CD1c-positive myeloid dendritic cell (primary cell): ENCODE measurements at regions not wholly inside any gene's neighbourhood (a gene's known extent, or its start where the extent isn't known, plus 50 kb on each side); places are given as distances from the start of the nearest gene placed in this dataset.
"Not testable (repeated sequence)": the region's sequence is repeated elsewhere in the genome, so short reads cannot be mapped to it uniquely, and the experiment has no call there.

Experiments
- DNase-seq: peaks from one replicate; pipeline ENCODE4 v3.0.0-alpha.2; 2016; ENCODE audit errors: extremely low spot score

GRCh38 chr2:35819033-35819432, 536.5 kb upstream of the CRIM1 start:
- no peak for DNase-seq

- not testable (repeated sequence) for DNase-seq
These were observed 537.2 kb upstream of the CRIM1 start for GRCh38 chr2:35818359-35818758.

GRCh38 chr2:35814597-35814996, 541.0 kb upstream of the CRIM1 start:
- not testable (repeated sequence) for DNase-seq

GRCh38 chr2:35803126-35803525, 552.5 kb upstream of the CRIM1 start:
- DNase-seq, result no peak

GRCh38 chr2:35794796-35795450, 560.7 kb upstream of the CRIM1 start:
- no peak for DNase-seq

- no peak for DNase-seq
These were observed 565.3 kb upstream of the CRIM1 start for GRCh38 chr2:35790292-35790691.

- no peak for DNase-seq
These were observed 567.0 kb upstream of the CRIM1 start for GRCh38 chr2:35788543-35788942.

GRCh38 chr2:35787302-35788031, 568.1 kb upstream of the CRIM1 start:
- no peak for DNase-seq

GRCh38 chr2:35785564-35785963, 570.0 kb upstream of the CRIM1 start:
- DNase-seq, result no peak

- no peak for DNase-seq
These were observed 570.8 kb upstream of the CRIM1 start for GRCh38 chr2:35784777-35785176.

GRCh38 chr2:35783723-35784122, 571.9 kb upstream of the CRIM1 start:
- DNase-seq, result no peak

GRCh38 chr2:35741556-35741955, 614.0 kb upstream of the CRIM1 start:
- DNase-seq, result no peak

- no peak for DNase-seq
These were observed 623.9 kb upstream of the CRIM1 start for GRCh38 chr2:35731674-35732073.

- no peak for DNase-seq
These were observed 640.7 kb upstream of the CRIM1 start for GRCh38 chr2:35714883-35715282.

- no peak for DNase-seq
These were observed 647.1 kb upstream of the CRIM1 start for GRCh38 chr2:35708411-35708923.

- DNase-seq, result no peak
These were observed 667.3 kb upstream of the CRIM1 start for GRCh38 chr2:35688309-35688708.

GRCh38 chr2:35651688-35652323, 703.8 kb upstream of the CRIM1 start:
- no peak for DNase-seq

- no peak for DNase-seq
These were observed 740.9 kb upstream of the CRIM1 start for GRCh38 chr2:35614640-35615039.

- no peak for DNase-seq
These were observed 749.2 kb upstream of the CRIM1 start for GRCh38 chr2:35606394-35606793.

- no peak for DNase-seq
These were observed 757.3 kb upstream of the CRIM1 start for GRCh38 chr2:35598310-35598709.

- no peak for DNase-seq
These were observed 763.7 kb upstream of the CRIM1 start for GRCh38 chr2:35591886-35592285.

GRCh38 chr2:35585972-35586371, 769.6 kb upstream of the CRIM1 start:
- no peak for DNase-seq

- DNase-seq, result no peak
These were observed 772.9 kb upstream of the CRIM1 start for GRCh38 chr2:35582637-35583036.
